T-cell (primary cell): ENCODE measurements at regions not wholly inside any gene's neighbourhood (a gene's known extent, or its start where the extent isn't known, plus 50 kb on each side); places are given as distances from the start of the nearest gene placed in this dataset.

Experiments used
- ATAC-seq, 4 experiments: fragments of 200-7000 bp in 3 of 4; fragments of 150-1000 bp in 1 of 4; cut with Tn5 transposase; replicated peaks in 1 of 4; 1 replicate in 3 of 4; 2 replicates in 1 of 4; pipeline ENCODE4 v1.10.0; 2021; ENCODE audit warnings: moderate library complexity in 3 of 4, mild to moderate bottlenecking in 2 of 4, moderate number of reproducible peaks in 1 of 4
- CTCF ChIA-PET, 2 donors: fragments of 300-600 bp; sonication (Branson Sonifier 250); formaldehyde crosslinking; loops; one replicate each; lab custom pipeline; 2022; ENCODE audit warnings: antibody characterized with exemption in 2 of 2; lab: Charles Lee
- POLR2A ChIA-PET, 2 donors: fragments of 300-600 bp; sonication (Branson Sonifier 250); formaldehyde crosslinking; loops; one replicate each; lab custom pipeline; 2022; ENCODE audit warnings: antibody characterized with exemption in 2 of 2; lab: Charles Lee
- DNase-seq, 35 experiments: peaks; one replicate each; pipeline versions ENCODE4 v3.0.0 to v3.0.0-alpha.2; 2013 to 2023
- H3K27ac ChIP-seq: one replicate; pipeline ENCODE4 v1.5.1; 2013; ENCODE audit warnings: low read length
- H3K27me3 ChIP-seq, 2 experiments: replicated peaks in 1 of 2; 1 replicate in 1 of 2; 2 replicates in 1 of 2; pipeline versions ENCODE4 v1.6.1 to v1.7.0; 2013; ENCODE audit warnings: low read length in 1 of 2, mixed read lengths in 1 of 2; ENCODE audit not compliant: control insufficient read depth in 2 of 2, insufficient read depth in 2 of 2; ENCODE audit errors: extremely low read depth in 1 of 2
- H3K36me3 ChIP-seq, 2 donors: 1 replicate in 1 of 2; 2 replicates in 1 of 2; pipeline versions ENCODE4 v1.6.1 to v1.7.0; 2013; ENCODE audit warnings: low read length in 1 of 2; ENCODE audit not compliant: control insufficient read depth in 2 of 2, insufficient read depth in 1 of 2; ENCODE audit errors: extremely low read depth in 1 of 2
- H3K4me1 ChIP-seq, 2 experiments: 1 replicate in 1 of 2; 2 replicates in 1 of 2; pipeline versions ENCODE4 v1.6.1 to v1.7.0; 2013; ENCODE audit warnings: low read length in 2 of 2, mixed read lengths in 1 of 2; ENCODE audit not compliant: insufficient read depth in 2 of 2, control insufficient read depth in 1 of 2; ENCODE audit errors: extremely low read depth in 1 of 2
- H3K4me3 ChIP-seq, 2 donors: 1 replicate in 1 of 2; 2 replicates in 1 of 2; pipeline versions ENCODE4 v1.5.1 to v1.7.0; 2013; ENCODE audit warnings: mild to moderate bottlenecking in 2 of 2, low read length in 1 of 2, moderate library complexity in 1 of 2; ENCODE audit not compliant: control insufficient read depth in 1 of 2; ENCODE audit errors: extremely low read depth in 1 of 2
- H3K9me3 ChIP-seq: 2 replicates; pipeline ENCODE4 v1.7.0; 2013
- H3K27ac Mint-ChIP-seq, 2 donors: one replicate each; pipeline ENCODE4 v1.8.0; 2020 to 2021; ENCODE audit warnings: mild to moderate bottlenecking in 2 of 2, mixed read lengths in 2 of 2
- H3K27me3 Mint-ChIP-seq, 2 donors: one replicate each; pipeline ENCODE4 v1.8.0; 2021 to 2022; ENCODE audit warnings: mixed read lengths in 2 of 2
- H3K36me3 Mint-ChIP-seq: one replicate; pipeline ENCODE4 v1.8.0; 2021; ENCODE audit warnings: mixed read lengths
- H3K4me1 Mint-ChIP-seq, 3 donors: one replicate each; pipeline ENCODE4 v1.8.0; 2020 to 2022; ENCODE audit warnings: mixed read lengths in 3 of 3, mild to moderate bottlenecking in 1 of 3
- H3K4me3 Mint-ChIP-seq, 3 donors: one replicate each; pipeline ENCODE4 v1.8.0; 2020 to 2022; ENCODE audit warnings: mild to moderate bottlenecking in 3 of 3, mixed read lengths in 3 of 3, moderate library complexity in 3 of 3
- H3K9me3 Mint-ChIP-seq, 3 donors: one replicate each; pipeline ENCODE4 v1.8.0; 2020 to 2022; ENCODE audit warnings: mixed read lengths in 3 of 3
- WGBS: methylation state at CpG from one replicate; pipeline ENCODE4 v1.1.5; 2013; ENCODE audit warnings: missing lambda C conversion rate; ENCODE audit not compliant: insufficient coverage; 5-methylcytosine and 5-hydroxymethylcytosine counted together

DNA sequence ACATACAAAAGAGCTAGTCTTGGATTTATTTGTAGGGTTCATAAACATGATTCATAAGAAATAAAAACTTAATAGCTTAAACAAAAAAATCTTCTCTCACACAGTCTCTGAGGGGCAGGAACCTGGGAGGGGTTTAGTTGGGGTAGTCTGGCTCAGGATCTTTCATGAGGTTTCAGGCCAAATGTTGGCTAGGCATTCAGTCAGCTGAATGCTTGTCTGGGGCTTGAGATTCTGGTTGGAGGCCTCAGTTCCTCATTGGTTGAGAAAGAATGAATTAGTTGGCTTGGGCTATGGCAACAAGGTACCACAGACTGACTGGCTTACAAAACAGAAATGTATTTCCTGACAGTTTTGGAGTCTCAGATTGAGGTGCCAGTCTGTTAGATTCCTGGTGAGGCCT, 74.3 kb downstream of the ANKRD7 start:
- H3K4me3 ChIP-seq = no peak overlapping the region
- H3K36me3 ChIP-seq = no peaks in the 10 kb centered on the region
- H3K27me3 Mint-ChIP-seq = peaks cover 6 to 9% of the 10 kb centered on the region in 2 donors
- H3K9me3 ChIP-seq = no peaks in the 10 kb centered on the region
- no peaks in the 10 kb centered on the region for H3K9me3 Mint-ChIP-seq
- POLR2A ChIA-PET = no interaction called here
- H3K4me1 ChIP-seq = no peaks in the 10 kb centered on the region
- CTCF ChIA-PET = interaction anchor here in 1 of 2 donors (0.6 kb wide), 1 partner anchor 14 kb away, joined by 3 read pairs; no protein-coding TSS in a partner anchor
- ATAC-seq (no peak), DNase-seq (no peak)
- H3K27ac ChIP-seq = no peak overlapping the region
- peaks cover 0 to 2% of the 10 kb centered on the region in 2 experiments for H3K27me3 ChIP-seq
- no peak overlapping the region for H3K4me3 Mint-ChIP-seq
- H3K4me1 Mint-ChIP-seq = no peaks in the 10 kb centered on the region
- H3K27ac Mint-ChIP-seq = no peak overlapping the region
- no peaks in the 10 kb centered on the region for H3K36me3 Mint-ChIP-seq

DNA sequence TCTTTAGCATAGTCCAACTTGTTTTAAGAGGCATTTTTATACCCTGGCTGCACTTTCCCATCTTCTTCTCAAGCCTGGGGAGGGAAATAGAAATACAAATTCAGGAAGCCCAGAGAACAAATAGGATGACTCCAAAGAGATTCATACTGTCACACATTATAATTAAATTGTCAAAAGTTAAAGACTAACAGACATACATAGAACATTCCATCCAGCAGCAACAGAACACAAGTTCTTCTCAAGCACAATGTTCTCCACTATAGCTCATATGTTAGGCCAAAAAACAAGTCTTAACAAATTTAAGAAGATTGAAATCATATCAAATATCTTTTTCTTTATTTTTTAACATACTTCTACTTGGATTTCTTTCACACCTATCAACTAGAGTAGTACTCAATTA, 75.7 kb downstream of the ANKRD7 start:
- no peak for DNase-seq
- ChIA-PET CTCF (no interaction called here), POLR2A (no interaction called here)
- Mint-ChIP-seq H3K36me3 (no peaks in the 10 kb centered on the region), H3K27ac (no peak overlapping the region), H3K9me3 (no peaks in the 10 kb centered on the region), H3K4me1 (no peaks in the 10 kb centered on the region), H3K4me3 (no peak overlapping the region), H3K27me3 (peaks cover 6 to 10% of the 10 kb centered on the region in 2 donors)
- H3K9me3 ChIP-seq = no peaks in the 10 kb centered on the region
- H3K27me3 ChIP-seq = peaks cover 2% of the 10 kb centered on the region in 2 experiments
- H3K4me3 ChIP-seq = no peak overlapping the region
- no peak for ATAC-seq
- H3K4me1 ChIP-seq = no peaks in the 10 kb centered on the region
- no peak overlapping the region for H3K27ac ChIP-seq
- no peaks in the 10 kb centered on the region for H3K36me3 ChIP-seq

DNA sequence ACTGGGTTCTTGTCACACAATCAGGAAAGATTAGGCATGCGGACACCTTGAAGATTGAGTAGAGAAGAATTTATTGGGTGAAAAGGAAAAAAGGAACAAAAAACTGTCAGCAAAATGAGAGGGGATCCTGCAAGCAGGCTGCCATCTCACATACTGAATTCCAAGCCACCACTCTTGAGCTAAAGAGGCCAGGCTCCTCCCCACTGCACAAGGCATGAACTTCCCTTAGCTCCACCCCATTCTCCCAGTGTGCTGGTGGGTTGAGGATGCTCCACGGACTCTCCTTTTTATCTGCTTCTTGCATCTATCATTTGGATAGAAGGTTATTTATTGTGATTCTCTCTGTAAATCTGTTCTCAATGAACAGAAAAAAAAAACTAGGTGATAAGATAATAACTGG, 79.6 kb downstream of the ANKRD7 start:
- H3K36me3 Mint-ChIP-seq = no peaks in the 10 kb centered on the region
- DNase-seq (no peak), ATAC-seq (no peak)
- H3K4me3 Mint-ChIP-seq = no peak overlapping the region
- no peaks in the 10 kb centered on the region for H3K9me3 ChIP-seq
- no peaks in the 10 kb centered on the region for H3K36me3 ChIP-seq
- peaks cover 0 to 3% (median 0%) of the 10 kb centered on the region in 3 donors for H3K9me3 Mint-ChIP-seq
- no CpG with 5 or more reads among the region's 2 CpGs for WGBS
- H3K4me1 Mint-ChIP-seq = no peaks in the 10 kb centered on the region
- ChIA-PET POLR2A (no interaction called here), CTCF (no interaction called here)
- H3K27ac Mint-ChIP-seq = no peak overlapping the region
- H3K27ac ChIP-seq = no peak overlapping the region
- peaks cover 7 to 13% of the 10 kb centered on the region in 2 donors for H3K27me3 Mint-ChIP-seq
- peaks cover 2% of the 10 kb centered on the region in 2 experiments for H3K27me3 ChIP-seq
- no peaks in the 10 kb centered on the region for H3K4me1 ChIP-seq
- H3K4me3 ChIP-seq = no peak overlapping the region

DNA sequence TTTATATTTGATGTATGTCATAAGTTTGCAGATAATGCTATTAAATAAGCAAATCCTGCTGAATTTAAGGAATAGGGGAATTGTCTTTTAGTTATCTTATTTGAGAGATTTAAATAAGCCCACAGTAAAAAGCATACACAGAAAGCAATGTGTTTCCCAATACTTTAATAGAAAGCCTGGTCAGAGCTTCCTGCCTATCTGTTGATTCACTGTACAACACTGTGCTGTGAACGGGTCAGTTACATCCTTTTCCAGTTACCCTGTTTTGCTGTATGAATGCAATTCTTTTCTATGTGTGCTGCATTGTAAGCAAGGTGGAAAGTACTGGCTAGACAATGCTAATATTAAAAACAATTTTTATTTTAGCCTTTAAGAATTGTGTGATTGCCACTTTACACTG, 81.2 kb downstream of the ANKRD7 start:
- no peak for DNase-seq
- H3K9me3 Mint-ChIP-seq = peaks cover 7 to 13% (median 8%) of the 10 kb centered on the region in 3 donors
- peaks cover 8 to 13% of the 10 kb centered on the region in 2 donors for H3K27me3 Mint-ChIP-seq
- no CpG with 5 or more reads among the region's 1 CpG for WGBS
- H3K4me3 Mint-ChIP-seq = no peak overlapping the region
- Histone ChIP-seq H3K4me1 (no peaks in the 10 kb centered on the region), H3K27ac (no peak overlapping the region), H3K27me3 (peaks cover 0 to 2% of the 10 kb centered on the region in 2 experiments), H3K4me3 (no peak overlapping the region), H3K9me3 (no peaks in the 10 kb centered on the region), H3K36me3 (no peaks in the 10 kb centered on the region)
- ChIA-PET CTCF (no interaction called here), POLR2A (no interaction called here)
- H3K27ac Mint-ChIP-seq = no peak overlapping the region
- H3K36me3 Mint-ChIP-seq = no peaks in the 10 kb centered on the region
- no peaks in the 10 kb centered on the region for H3K4me1 Mint-ChIP-seq
- no peak for ATAC-seq

DNA sequence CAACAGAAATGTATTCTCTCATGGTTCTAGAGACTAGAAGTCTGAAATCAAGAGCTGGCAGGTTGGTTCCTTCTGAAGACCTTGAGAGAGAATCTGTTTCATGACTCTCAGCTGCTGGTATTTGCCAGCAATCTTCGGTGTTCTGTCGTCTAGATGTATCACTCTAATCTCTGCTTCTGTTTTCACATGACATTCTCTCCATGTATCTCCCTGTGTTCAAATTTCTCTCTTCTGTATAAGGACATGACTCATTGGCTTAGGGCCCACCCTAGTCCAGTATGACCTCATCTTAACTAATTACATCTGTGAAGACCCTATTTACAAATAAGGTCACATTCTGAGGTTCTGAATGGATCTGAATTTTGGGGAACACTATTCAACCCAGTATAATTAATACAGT, 82.3 kb downstream of the ANKRD7 start:
- ATAC-seq = no peak
- H3K36me3 Mint-ChIP-seq = no peaks in the 10 kb centered on the region
- peaks cover 8 to 13% (median 12%) of the 10 kb centered on the region in 3 donors for H3K9me3 Mint-ChIP-seq
- H3K36me3 ChIP-seq = no peaks in the 10 kb centered on the region
- ChIA-PET POLR2A (no interaction called here), CTCF (no interaction called here)
- H3K27me3 Mint-ChIP-seq = peaks cover 8 to 13% of the 10 kb centered on the region in 2 donors
- peaks cover 0 to 2% of the 10 kb centered on the region in 2 experiments for H3K27me3 ChIP-seq
- no peaks in the 10 kb centered on the region for H3K4me1 Mint-ChIP-seq
- H3K4me1 ChIP-seq = no peaks in the 10 kb centered on the region
- H3K4me3 Mint-ChIP-seq = no peak overlapping the region
- no peak overlapping the region for H3K27ac ChIP-seq
- no peak for DNase-seq
- 100% methylated on average over 2 of the region's 2 CpGs for WGBS
- no peak overlapping the region for H3K27ac Mint-ChIP-seq
- H3K4me3 ChIP-seq = no peak overlapping the region
- no peaks in the 10 kb centered on the region for H3K9me3 ChIP-seq

DNA sequence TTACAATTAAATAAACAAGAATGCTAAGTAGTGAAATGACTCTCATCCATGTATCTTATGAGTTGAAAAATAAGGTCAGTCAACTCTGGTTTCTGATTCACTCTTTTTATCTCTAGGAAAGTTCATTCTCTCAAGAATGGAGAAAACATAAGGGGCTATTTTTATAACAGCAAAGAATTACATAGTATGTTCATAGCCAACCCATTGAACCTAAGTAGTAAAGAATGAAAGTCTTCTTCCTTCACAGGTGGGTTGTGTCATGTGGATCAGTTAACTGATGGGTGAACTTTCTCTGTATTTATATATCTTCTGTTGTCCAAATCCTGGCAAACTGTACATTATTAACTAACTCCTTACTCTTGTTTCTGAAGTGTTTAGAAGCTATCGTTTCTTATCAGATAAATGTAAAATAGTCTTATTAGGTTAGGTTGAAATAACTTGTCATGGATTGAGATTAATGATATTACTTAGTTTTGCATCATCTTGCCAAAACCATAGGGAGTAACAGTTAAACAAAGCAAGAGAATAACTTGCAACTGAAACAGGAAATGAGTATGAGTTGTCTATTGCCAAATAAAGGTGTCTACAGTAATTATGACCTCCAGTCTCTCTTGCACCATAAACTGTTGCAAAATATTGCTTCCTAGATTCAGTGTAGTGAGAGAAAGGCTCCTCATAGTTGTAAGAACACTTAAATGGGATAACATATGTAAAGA, 86.8 kb downstream of the ANKRD7 start:
- no peaks in the 10 kb centered on the region for H3K27me3 ChIP-seq
- H3K9me3 Mint-ChIP-seq = peaks cover 13 to 25% (median 18%) of the 10 kb centered on the region in 3 donors
- POLR2A ChIA-PET = no interaction called here

More for the DNA sequence above, 86.8 kb downstream of the ANKRD7 start:
- Mint-ChIP-seq H3K36me3 (no peaks in the 10 kb centered on the region), H3K4me3 (no peak overlapping the region), H3K27me3 (peaks cover 3 to 12% of the 10 kb centered on the region in 2 donors), H3K4me1 (no peaks in the 10 kb centered on the region), H3K27ac (no peak overlapping the region)
- Histone ChIP-seq H3K36me3 (no peaks in the 10 kb centered on the region), H3K9me3 (no peaks in the 10 kb centered on the region), H3K4me1 (no peaks in the 10 kb centered on the region), H3K4me3 (no peak overlapping the region), H3K27ac (no peak overlapping the region)
- no CpG with 5 or more reads among the region's 1 CpG for WGBS
- CTCF ChIA-PET = interaction anchor here in 1 of 2 donors (0.5 kb wide), 1 partner anchor 9 kb away, joined by 5 read pairs; no protein-coding TSS in a partner anchor
- DNase-seq (no peak), ATAC-seq (no peak)
